NCI-H2171 treated with DMSO at 0.1 percent for 48 hours (cell line): ENCODE measurements at regions not wholly inside any gene's neighbourhood (a gene's known extent, or its start where the extent isn't known, plus 50 kb on each side); places are given as distances from the start of the nearest gene placed in this dataset.

ENCODE experiments used
- DNase-seq: peaks from one replicate; lab custom pipeline; 2025; lab: John Stamatoyannopoulos, UW

DNA sequence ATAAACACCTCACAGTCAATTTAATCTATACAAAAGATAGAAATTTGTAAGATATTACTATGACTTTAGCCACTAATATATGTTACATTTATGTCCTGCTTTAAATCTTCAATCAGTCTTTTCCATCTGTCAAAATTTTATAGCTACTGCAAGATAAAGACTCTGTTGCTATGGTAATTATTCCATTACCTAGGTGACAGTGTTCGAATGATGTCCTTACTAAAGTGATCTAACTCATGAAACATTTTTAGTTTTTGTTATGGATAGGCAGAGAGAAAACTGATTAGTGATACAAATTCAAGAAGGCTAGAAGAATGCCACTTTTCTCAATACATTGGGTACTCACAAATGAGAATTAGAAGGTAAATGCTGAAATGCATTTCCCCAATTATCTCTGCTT lies 359.9 kb upstream of the FSHR start:
- DNase-seq = no peak

DNA sequence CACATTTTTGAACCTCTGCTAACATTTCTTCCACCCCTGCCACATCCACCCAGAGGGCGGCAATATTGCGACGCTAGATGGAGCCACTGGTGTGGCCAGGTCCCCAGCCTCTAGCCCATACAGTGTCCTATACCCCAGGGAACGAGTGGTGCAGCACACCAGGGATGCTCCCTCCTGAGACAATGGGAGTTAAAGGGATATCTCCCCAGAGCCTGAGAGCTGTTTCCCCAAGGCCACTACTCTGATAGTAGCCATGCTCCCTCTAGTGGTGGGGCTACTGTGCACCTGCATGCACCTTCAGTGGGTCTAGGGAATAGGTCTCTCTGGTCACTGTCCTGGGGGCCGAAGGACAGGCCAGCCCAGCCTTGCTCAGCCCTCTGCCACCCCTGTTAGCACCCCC lies 336.4 kb upstream of the FSHR start:
- DNase-seq = no peak

DNA sequence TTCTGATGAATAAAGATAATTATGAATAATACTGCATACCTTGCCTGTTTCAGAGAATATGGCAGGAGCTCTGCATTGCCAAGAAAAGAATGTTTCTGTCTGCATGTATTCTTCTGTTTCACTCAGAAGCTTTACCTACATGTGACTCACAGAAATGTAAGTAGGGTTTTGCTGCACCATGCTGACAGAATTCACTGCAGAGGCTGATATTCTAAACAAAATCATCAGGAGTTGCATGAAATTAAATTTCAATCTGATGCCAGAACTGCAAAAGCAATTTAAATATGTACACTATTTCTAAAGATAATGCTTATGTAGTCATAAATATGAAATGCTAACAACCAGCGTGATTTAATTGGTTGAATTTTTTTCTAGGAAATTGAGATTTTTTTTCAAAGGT lies 332.8 kb upstream of the FSHR start:
- DNase-seq = no peak

GRCh38 chr2:49480520-49480919 lies 326.2 kb upstream of the FSHR start:
- DNase-seq = no peak

GRCh38 chr2:49465157-49465831 lies 311.0 kb upstream of the FSHR start:
- no peak for DNase-seq

DNA sequence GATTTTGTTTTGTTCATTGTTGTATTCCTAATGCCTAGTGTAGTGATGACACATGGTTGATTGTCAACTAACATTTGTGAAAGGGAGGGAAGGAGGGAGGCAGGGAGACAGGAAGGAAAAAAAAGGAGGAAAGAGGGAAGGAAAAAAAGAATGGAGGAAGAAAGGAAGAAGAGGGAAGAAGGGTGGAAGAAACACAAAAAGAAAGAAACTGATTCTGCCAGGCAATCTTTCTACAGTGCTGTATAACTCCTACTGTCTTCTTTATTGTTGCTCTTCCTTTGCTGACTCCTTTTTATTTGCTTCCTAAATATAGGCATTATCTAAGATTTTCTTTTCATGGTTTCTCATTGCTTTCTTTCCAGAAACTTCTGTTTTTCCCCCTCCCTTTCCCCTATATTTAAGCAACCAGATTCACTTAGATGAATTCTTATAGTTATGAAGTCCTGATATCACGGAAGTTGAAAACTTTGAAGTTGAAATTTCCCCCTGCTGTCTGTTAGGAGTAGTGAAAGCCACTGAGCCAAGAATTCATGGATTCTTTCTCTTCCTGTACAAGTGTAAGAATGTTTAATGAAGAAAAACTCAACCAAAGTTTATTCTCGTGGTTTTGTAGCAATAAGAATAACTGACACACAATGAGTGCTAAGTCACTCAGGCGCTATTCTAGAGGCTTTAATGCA lies 305.1 kb upstream of the FSHR start:
- no peak for DNase-seq

- peak; percentile 54 for DNase-seq
Observed at GRCh38 chr2:49444005-49444404, 289.7 kb upstream of the FSHR start.

- no peak for DNase-seq
Observed at GRCh38 chr2:49426996-49427395, 272.7 kb upstream of the FSHR start.

GRCh38 chr2:49416252-49416651 lies 261.9 kb upstream of the FSHR start:
- DNase-seq = no peak

- no peak for DNase-seq
Observed at GRCh38 chr2:49404108-49404507, 249.8 kb upstream of the FSHR start.

GRCh38 chr2:49403637-49404036 lies 249.3 kb upstream of the FSHR start:
- no peak for DNase-seq

DNA sequence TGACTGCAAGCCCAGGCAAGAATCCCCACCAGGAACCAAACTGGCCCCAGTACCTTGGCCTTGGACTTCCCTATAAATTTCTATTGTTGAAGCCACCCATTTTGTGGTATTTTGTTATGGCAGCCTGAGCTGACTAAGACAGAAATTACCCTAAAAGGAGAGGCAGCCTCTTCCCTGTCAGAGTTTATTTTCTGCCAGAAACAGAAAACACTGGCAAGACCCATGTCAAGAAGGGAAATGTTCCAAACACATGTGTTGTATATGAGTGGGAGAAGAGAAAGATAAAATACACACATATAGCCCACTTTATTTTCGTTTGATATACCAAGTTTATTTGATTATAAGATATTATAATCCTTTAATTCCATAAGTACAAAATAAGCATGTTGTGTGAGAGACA lies 225.1 kb upstream of the FSHR start:
- no peak for DNase-seq

- DNase-seq = no peak
Observed at GRCh38 chr2:49371128-49371701, 216.9 kb upstream of the FSHR start.

DNA sequence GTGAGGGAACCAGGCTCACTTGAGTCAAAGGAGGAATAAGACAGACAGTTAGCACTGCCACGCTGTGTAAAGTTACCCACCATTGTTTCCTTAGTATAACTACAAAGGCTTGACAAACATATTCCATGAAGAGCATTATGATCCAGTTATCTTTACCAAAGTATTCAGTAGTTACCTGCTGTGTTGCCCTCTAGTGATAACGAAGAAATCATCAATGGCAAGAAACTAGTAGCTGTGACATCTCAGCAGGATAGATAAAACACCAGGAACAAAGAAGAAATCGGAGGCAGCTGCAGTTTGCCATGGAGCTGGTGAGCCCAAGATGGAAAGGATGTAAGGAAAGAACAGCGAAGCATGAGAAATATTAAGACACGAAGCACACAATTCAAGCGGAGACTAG lies 215.3 kb upstream of the FSHR start:
- no peak for DNase-seq

DNA sequence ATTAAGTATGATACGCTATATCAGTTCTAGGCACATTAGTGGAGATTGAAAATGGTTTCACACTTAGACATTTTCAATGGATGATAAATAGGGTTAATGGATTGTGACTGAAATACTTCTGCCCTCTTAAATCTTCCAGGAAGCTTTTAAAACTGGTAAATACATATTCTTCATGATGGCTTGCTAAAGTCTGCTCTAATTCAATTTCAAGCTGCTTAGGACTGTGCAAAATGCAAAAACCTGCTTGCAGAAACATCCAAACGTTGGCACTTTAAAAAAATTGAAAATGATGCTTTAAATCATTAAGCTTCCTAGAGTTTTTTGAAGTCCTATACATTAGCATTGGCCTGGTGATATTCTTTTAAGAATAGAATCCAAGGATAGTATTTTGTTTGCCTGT lies 214.8 kb upstream of the FSHR start:
- DNase-seq = no peak

DNA sequence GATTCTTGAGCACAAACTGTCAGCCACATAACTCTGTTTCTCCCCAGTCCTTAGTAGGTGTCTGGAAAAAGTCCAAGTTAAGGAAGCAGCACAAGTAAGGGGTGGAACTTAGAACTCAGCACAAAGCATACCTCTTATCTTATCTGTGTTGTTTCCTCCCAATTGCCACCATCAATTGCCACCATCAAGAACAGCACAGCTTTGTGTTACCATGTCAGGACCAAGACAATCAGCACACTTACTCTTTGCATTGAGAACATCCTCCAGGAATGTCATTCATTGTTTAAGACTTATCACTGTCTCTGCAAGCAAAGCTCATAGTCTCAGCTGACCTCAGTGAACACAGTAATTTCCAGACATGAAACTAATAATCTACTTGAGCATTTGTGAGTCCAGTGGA lies 212.7 kb upstream of the FSHR start:
- no peak for DNase-seq

GRCh38 chr2:49360407-49360767 lies 206.1 kb upstream of the FSHR start:
- no peak for DNase-seq

- DNase-seq = no peak
Observed at GRCh38 chr2:49359721-49360406, 205.5 kb upstream of the FSHR start.

DNA sequence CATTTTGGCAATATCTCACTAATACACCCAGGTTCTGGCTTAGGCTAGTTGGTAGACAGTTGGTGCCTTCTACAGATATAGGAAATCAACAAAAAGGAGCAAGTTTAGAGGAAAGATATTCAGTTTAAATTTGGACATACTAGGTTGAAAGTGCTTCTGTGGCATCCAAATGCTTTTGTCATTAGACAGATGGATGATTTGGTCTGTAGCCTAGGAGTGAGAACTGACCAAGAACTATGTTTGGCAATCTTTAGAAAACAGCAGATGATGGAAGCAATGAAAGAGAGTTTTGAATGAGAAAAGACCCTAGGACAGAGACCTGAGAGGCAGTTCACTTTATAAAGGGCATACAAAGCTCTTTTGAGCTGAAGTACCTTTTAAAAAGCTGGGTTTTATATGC lies 201.3 kb upstream of the FSHR start:
- no peak for DNase-seq

- DNase-seq = no peak
Observed at GRCh38 chr2:49351560-49351959, 197.2 kb upstream of the FSHR start.

DNA sequence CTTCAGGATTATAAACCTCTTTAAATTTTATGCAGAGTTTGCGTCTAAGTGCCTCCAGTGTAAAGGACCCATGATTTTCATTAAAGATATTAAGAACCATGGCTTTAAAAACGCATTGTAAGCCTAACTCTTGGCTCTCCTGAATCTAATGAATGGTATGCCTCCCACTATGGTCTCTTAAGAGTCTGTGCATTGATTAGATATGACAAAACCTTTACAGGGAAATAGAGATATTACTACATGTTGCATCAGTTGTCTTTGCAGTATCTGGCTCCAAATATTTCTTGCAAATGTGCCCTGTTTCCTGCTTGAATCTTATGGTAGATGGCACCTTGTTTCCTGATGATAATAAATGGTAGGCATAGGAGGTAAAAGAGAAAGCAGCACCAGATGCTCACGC lies 189.3 kb upstream of the FSHR start:
- DNase-seq = no peak

DNA sequence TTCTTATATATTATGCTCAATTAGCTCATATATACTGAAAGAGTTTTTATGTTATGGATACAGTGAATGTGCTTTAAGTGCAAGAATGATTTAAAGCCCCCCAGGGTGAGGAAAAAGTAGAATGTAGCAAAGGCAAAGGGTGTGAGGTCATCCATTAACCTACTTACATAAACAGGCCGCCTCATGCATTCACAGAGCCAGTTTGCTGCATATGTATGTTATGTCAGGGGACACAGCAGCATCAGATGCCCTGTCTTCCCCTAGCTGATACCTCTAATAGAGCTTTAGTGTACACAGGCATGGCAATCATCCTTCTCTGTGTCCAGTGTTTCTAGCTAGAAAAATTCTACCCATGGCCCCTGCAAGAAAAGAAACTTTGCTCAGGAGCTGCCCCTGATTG lies 187.8 kb upstream of the FSHR start:
- DNase-seq = no peak

DNA sequence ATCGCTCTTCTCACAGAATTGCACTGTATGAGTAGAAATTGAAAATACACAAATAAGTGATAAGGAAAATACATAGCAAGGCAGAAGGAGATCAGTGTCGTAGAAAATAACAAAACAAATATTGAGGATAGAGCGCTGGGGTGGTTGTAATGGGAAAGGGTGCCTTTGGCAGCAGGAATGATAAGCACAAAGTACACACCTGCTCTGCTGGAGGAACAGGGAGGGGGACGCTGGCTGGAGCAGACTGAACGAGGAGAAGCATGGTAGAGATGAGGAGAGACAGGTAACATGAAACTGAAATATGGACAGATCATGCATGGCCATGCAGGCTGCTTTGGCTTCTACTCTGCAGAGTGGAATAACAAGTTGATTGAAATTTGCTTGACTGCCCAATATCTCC lies 181.2 kb upstream of the FSHR start:
- DNase-seq = no peak
